Stimulated activated CD4-positive, alpha-beta T cell treated with anti-CD3 and anti-CD28 coated beads, Interleukin-1b, Interleukin-23, amount 100 ng/mL, for 1 hour (primary cell): ENCODE measurements at regions not wholly inside any gene's neighbourhood (a gene's known extent, or its start where the extent isn't known, plus 50 kb on each side); places are given as distances from the start of the nearest gene placed in this dataset.

ENCODE experiments used
- DNase-seq, 2 donors: peaks; one replicate each; pipeline ENCODE4 v3.0.0-alpha.2; 2020; ENCODE audit warnings: low read depth in 2 of 2

GRCh38 chr13:106036870-106037269, 498.6 kb downstream of the EFNB2 start:
- no peak for DNase-seq

GRCh38 chr13:106034201-106034600, 501.3 kb downstream of the EFNB2 start:
- DNase-seq, result no peak

DNA sequence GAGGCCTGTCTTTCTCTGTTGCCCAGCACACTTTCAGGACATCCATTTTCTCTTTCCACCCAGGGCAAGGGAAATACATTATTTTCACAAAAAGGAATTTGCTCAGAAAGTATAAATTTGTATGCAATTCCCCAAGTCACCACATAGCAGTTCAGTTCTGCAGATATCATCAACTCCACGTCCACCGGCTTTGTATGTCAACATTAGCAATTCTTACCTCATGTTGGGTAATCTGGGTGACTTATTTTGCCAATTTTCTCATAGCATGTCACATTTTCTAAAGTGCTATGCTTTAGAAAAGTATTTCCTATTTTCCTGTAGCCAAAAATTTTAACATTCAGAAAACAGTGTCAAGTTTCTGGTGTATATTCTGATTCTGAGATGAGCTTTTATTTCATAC, 501.8 kb downstream of the EFNB2 start:
- no peak for DNase-seq

- no peak for DNase-seq
These were observed 503.0 kb downstream of the EFNB2 start for GRCh38 chr13:106032441-106032840.

GRCh38 chr13:106029676-106030290, 505.7 kb downstream of the EFNB2 start:
- no peak for DNase-seq

DNA sequence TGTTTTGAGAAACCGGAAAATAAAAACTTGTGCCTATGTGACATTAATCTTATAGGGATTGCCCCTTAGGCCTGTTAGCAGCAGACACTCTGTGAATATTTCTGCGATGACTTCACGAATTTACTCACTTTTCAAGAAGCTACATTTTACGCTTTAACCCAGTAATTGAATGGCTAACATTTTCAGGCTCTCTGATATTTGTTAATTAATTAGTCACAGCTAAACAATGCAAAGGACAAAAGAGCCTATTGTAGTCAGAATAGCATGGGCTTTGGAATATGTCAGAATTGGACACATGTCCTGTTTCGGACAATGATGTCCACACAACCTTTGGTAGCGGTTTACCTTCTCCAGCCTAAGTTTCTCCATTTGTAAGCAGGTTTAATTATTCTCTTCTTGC, 506.6 kb downstream of the EFNB2 start:
- DNase-seq, result no peak

GRCh38 chr13:106011600-106011999, 523.9 kb downstream of the EFNB2 start:
- DNase-seq, result no peak

- DNase-seq, result no peak
These were observed 524.6 kb downstream of the EFNB2 start for GRCh38 chr13:106010836-106011235.

GRCh38 chr13:106008540-106008939, 526.9 kb downstream of the EFNB2 start:
- no peak for DNase-seq

GRCh38 chr13:106007156-106007555, 528.3 kb downstream of the EFNB2 start:
- no peak for DNase-seq

- no peak for DNase-seq
These were observed 531.8 kb downstream of the EFNB2 start for GRCh38 chr13:106003651-106004050.

DNA sequence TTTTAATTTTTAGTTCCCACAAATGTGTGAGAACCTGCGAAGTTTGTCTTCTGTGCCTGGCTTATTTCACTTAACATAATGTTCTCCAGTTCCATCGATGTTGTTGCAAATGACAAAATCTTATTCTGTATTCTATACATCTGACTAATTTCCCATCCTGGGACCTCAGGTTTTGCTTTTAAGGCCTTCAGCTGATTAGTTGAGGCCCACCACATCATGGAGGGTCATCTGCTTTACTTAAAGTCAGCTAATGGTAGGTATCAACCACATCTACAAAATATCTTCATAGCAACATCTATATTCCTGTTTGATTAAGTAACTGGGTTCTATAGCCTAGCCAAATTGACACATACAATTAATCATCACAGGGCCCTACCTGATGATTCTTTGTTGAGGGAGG, 534.0 kb downstream of the EFNB2 start:
- DNase-seq, result no peak

- no peak for DNase-seq
These were observed 537.6 kb downstream of the EFNB2 start for GRCh38 chr13:105997581-105998550.

DNA sequence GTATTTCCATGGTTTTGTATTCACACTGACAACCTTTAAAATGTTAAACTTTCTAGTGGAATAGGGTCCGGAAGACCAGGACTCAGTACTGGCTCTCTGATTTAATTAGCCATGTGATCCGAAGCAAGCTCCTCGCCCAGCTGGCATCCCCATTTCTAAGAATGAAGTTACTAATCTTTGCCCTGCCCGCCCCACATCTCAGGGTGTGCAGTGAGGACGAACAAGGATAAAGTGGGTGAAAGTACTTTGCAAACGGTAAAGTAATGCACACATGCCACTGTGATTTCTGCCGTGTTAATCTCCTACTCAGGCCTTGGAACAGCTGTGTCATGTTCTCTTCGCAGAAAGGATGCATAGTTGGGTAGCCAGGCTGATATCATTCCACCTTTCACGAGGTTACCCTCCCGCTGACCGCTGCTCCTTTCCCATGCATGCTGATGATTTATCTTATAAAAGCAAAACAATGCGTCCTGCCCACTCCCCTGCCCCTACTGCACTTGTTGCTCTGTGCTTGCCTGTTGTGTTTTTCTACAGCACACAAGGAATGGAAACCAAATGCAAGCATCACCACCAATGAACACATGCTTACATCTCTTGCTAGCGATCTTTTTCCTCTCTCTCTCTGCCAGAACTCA, 539.0 kb downstream of the EFNB2 start:
- no peak for DNase-seq

GRCh38 chr13:105994340-105994739, 541.1 kb downstream of the EFNB2 start:
- no peak for DNase-seq

DNA sequence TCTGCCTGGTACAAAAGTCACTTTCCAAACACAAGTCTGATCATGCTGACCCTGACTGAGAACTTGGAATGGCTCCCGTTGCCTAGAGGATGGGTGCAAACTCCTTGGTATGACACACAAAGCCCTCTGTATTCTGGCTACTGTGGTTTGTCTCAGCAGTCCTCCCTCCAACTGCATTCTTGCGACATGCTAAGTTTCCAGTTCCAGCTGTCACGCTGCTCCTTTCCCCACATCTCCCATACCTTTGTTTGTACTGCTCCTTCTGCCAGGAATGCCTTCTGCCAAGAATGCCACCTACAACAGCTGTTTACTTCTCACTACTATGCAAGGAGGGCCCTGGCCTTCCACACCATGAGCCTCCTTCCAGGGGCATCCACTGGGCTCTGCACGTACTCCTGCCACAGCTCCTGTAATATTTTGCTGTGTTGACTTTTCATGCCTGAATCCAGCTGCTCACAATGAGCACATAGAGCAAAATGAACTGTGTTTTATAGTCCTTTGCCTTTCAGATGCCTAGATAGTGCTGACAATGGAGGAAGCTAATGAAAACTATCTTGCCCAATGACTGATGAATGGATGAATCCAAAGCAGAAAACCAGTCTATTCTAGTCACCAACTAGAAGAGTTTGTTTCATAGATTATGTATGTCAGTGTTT, 543.7 kb downstream of the EFNB2 start:
- no peak for DNase-seq

- DNase-seq, result no peak
These were observed 544.3 kb downstream of the EFNB2 start for GRCh38 chr13:105991131-105991530.

- DNase-seq, result no peak
These were observed 545.1 kb downstream of the EFNB2 start for GRCh38 chr13:105990256-105990958.

DNA sequence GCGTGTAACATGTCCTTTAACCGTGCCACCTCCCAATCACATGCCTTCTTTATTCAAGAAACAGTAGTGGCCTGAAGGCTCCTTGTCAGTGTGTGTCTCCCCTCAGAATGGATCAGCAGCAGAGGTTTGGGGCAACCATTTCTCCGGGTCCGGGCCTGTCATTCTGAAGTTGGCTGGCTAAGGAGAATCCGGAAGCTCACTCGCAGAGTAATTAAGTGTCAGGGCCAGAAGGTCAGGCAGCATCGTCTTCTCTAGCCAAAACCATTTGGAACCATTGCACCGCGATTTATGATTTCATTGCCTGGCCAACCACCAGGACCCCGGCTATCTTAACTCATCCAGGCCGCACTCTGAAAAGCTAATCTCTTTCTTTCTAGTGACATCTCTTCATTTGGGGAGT, 550.8 kb downstream of the EFNB2 start:
- no peak for DNase-seq

DNA sequence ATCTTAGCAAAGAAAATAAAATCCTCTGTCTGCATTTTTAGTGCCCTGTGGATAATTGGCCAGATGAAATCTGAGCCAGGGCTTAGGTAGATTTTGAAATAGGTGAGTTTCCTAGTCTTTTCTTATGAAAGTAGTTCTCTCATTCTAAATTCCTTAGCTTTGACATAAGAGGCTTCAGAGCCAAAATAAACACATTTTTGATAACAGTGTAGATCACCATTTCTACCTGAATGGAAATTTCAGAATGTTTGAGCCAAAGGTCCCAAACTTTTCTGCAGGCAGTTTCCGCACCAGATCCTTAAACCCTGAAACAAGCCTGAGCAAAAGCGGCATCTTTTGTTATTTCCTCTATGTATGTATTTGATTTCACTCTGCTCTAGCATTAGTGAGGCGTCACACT, 551.2 kb downstream of the EFNB2 start:
- no peak for DNase-seq

- DNase-seq, result no peak
These were observed 553.1 kb downstream of the EFNB2 start for GRCh38 chr13:105982219-105982930.
